ENCODE measurements at regions not wholly inside any gene's neighbourhood (a gene's known extent, or its start where the extent isn't known, plus 50 kb on each side); places are given as distances from the start of the nearest gene placed in this dataset.

GRCh38 chr4:14264437-14264836, 636.9 kb upstream of the BOD1L1 start:
- no peak for DNase-seq

GRCh38 chr4:14265651-14266050, 638.1 kb upstream of the BOD1L1 start:
- DNase-seq: no peak

GRCh38 chr4:14267373-14268060, 640.0 kb upstream of the BOD1L1 start:
- DNase-seq: no peak

- no peak for DNase-seq
Measured at GRCh38 chr4:14269824-14270223, 642.3 kb upstream of the BOD1L1 start.

- DNase-seq: no peak
Measured at GRCh38 chr4:14272206-14272605, 644.7 kb upstream of the BOD1L1 start.

GRCh38 chr4:14277505-14277904, 650.0 kb upstream of the BOD1L1 start:
- no peak for DNase-seq

- DNase-seq: no peak
Measured at GRCh38 chr4:14280567-14280966, 653.0 kb upstream of the BOD1L1 start.

- no peak for DNase-seq
Measured at GRCh38 chr4:14284578-14284977, 657.1 kb upstream of the BOD1L1 start.

GRCh38 chr4:14289708-14290107, 662.2 kb upstream of the BOD1L1 start:
- DNase-seq: no peak

GRCh38 chr4:14293582-14293981, 666.1 kb upstream of the BOD1L1 start:
- no peak for DNase-seq

- DNase-seq: no peak
Measured at GRCh38 chr4:14294611-14295010, 667.1 kb upstream of the BOD1L1 start.

- DNase-seq: no peak
Measured at GRCh38 chr4:14299166-14299565, 671.6 kb upstream of the BOD1L1 start.

- no peak for DNase-seq
Measured at GRCh38 chr4:14302021-14302420, 674.5 kb upstream of the BOD1L1 start.

- DNase-seq: no peak
Measured at GRCh38 chr4:14303856-14304255, 676.3 kb upstream of the BOD1L1 start.

GRCh38 chr4:14308229-14308651, 680.7 kb upstream of the BOD1L1 start:
- no peak for DNase-seq

GRCh38 chr4:14309431-14309830, 681.9 kb upstream of the BOD1L1 start:
- DNase-seq: no peak

- DNase-seq: no peak
Measured at GRCh38 chr4:14313757-14314156, 686.2 kb upstream of the BOD1L1 start.

- no peak for DNase-seq
Measured at GRCh38 chr4:14315129-14315528, 687.2 kb upstream of the CPEB2 start.

GRCh38 chr4:14317351-14317750, 684.9 kb upstream of the CPEB2 start:
- DNase-seq: no peak

GRCh38 chr4:14318671-14319070, 683.6 kb upstream of the CPEB2 start:
- DNase-seq: no peak

- no peak for DNase-seq
Measured at GRCh38 chr4:14321723-14322122, 680.6 kb upstream of the CPEB2 start.

GRCh38 chr4:14323191-14323590, 679.1 kb upstream of the CPEB2 start:
- DNase-seq: no peak

GRCh38 chr4:14329228-14329627, 673.1 kb upstream of the CPEB2 start:
- DNase-seq: no peak

GRCh38 chr4:14333616-14334015, 668.7 kb upstream of the CPEB2 start:
- DNase-seq: no peak

GRCh38 chr4:14334166-14334565, 668.1 kb upstream of the CPEB2 start:
- no peak for DNase-seq

Measured in activated CD4-positive, alpha-beta T cell treated with anti-CD3 and anti-CD28 coated beads, Interleukin-10, Interleukin-2, amounts not matched to agents 100 ng/mL and 50 ng/mL, durations not matched to agents 16 hours and 8 hours (primary cell).